HEK293 (cell line): ENCODE measurements at regions not wholly inside any gene's neighbourhood (a gene's known extent, or its start where the extent isn't known, plus 50 kb on each side); places are given as distances from the start of the nearest gene placed in this dataset.
A peak's percentile ranks its signal among the peaks of the same experiment; 100 is the strongest.

ENCODE experiments used
- CTCF ChIA-PET: fragments of 350-600 bp; formaldehyde crosslinking; extraction: SDS; loops from one replicate; lab custom pipeline; 2021; ENCODE audit warnings: antibody characterized with exemption; lab: Yijun Ruan, JAX
- POLR2A ChIA-PET: fragments of 300-600 bp; formaldehyde crosslinking; extraction: SDS; loops from one replicate; lab custom pipeline; 2020; ENCODE audit warnings: antibody characterized with exemption, inconsistent platforms; lab: Yijun Ruan, JAX
- H3K27ac ChIP-seq: fragments of 200-500 bp; sonication (Bioruptor generic); 2 replicates; pipeline ENCODE4 v1.5.1; 2014; ENCODE audit warnings: low read depth, low read length, control low read depth, inconsistent platforms; ENCODE audit errors: extremely low read depth
- H3K36me3 ChIP-seq, 2 experiments: fragments of 200-500 bp in 1 of 2; sonication (Bioruptor generic) in 1 of 2; 1 replicate in 1 of 2; 2 replicates in 1 of 2; pipeline ENCODE4 v1.5.1; 2014 to 2017; ENCODE audit warnings: inconsistent platforms in 2 of 2, low read length in 2 of 2; ENCODE audit not compliant: control insufficient read depth in 2 of 2, insufficient read depth in 1 of 2
- H3K4me1 ChIP-seq: fragments of 200-500 bp; sonication (Bioruptor generic); 2 replicates; pipeline ENCODE4 v1.5.1; 2014; ENCODE audit warnings: mild to moderate bottlenecking, low read length, inconsistent platforms; ENCODE audit not compliant: control insufficient read depth, insufficient read depth
- H3K4me3 ChIP-seq: 2 replicates; pipeline ENCODE4 v1.5.1; 2011; ENCODE audit warnings: low read depth, mild to moderate bottlenecking, control low read depth, low read length, moderate library complexity
- H3K9me3 ChIP-seq: fragments of 200-500 bp; sonication (Bioruptor generic); 2 replicates; pipeline ENCODE4 v1.5.1; 2014; ENCODE audit warnings: low read depth, low read length, inconsistent platforms; ENCODE audit not compliant: control insufficient read depth, insufficient read depth
- FEZF1 ChIP-seq: fragments of 450-650 bp; formaldehyde crosslinking; IDR thresholded peaks from 2 replicates; pipeline ENCODE4 v1.5.1; 2016; ENCODE audit warnings: missing biosample characterization, missing genetic modification characterization
- KLF1 ChIP-seq: fragments of 450-650 bp; formaldehyde crosslinking; IDR thresholded peaks from 2 replicates; pipeline ENCODE4 v1.5.1; 2016; ENCODE audit warnings: missing biosample characterization, missing genetic modification characterization
- MYNN ChIP-seq: fragments of 450-650 bp; formaldehyde crosslinking; IDR thresholded peaks from 2 replicates; pipeline ENCODE4 v1.5.1; 2016; ENCODE audit warnings: missing biosample characterization, missing genetic modification characterization, borderline replicate concordance
- PRDM1 ChIP-seq: fragments of 450-650 bp; formaldehyde crosslinking; IDR thresholded peaks from 2 replicates; pipeline ENCODE4; 2016; ENCODE audit warnings: missing biosample characterization, missing genetic modification characterization
- SALL2 ChIP-seq: fragments of 450-650 bp; formaldehyde crosslinking; IDR thresholded peaks from 2 replicates; pipeline ENCODE4 v1.5.0; 2017; ENCODE audit warnings: missing biosample characterization, mild to moderate bottlenecking, missing genetic modification characterization, borderline replicate concordance
- SP2 ChIP-seq: fragments of 450-650 bp; formaldehyde crosslinking; IDR thresholded peaks from 2 replicates; pipeline ENCODE4 v1.5.1; 2016; ENCODE audit warnings: missing biosample characterization, missing genetic modification characterization
- TCF7L2 ChIP-seq: IDR thresholded peaks from 2 replicates; pipeline ENCODE4 v1.6.1; 2011; ENCODE audit warnings: low read depth, mild to moderate bottlenecking, inconsistent platforms, low read length, moderate library complexity, borderline replicate concordance
- ZBTB17 ChIP-seq: fragments of 450-650 bp; formaldehyde crosslinking; IDR thresholded peaks from 2 replicates; pipeline ENCODE4 v1.5.1; 2016; ENCODE audit warnings: missing biosample characterization, missing genetic modification characterization
- ZBTB48 ChIP-seq: fragments of 450-650 bp; formaldehyde crosslinking; IDR thresholded peaks from 2 replicates; pipeline ENCODE4 v1.5.1; 2016; ENCODE audit warnings: missing biosample characterization, missing genetic modification characterization
- ZFP3 ChIP-seq: fragments of 450-650 bp; formaldehyde crosslinking; IDR thresholded peaks from 2 replicates; pipeline ENCODE4 v1.5.1; 2016; ENCODE audit warnings: low read depth, missing biosample characterization, missing genetic modification characterization
- ZNF16 ChIP-seq: fragments of 450-650 bp; formaldehyde crosslinking; IDR thresholded peaks from 2 replicates; pipeline ENCODE4 v1.5.1; 2016; ENCODE audit warnings: low read depth, missing biosample characterization, missing genetic modification characterization
- ZNF2 ChIP-seq: fragments of 450-650 bp; formaldehyde crosslinking; IDR thresholded peaks from 2 replicates; pipeline ENCODE4 v1.5.1; 2016; ENCODE audit warnings: missing biosample characterization, missing genetic modification characterization
- ZNF311 ChIP-seq: fragments of 450-650 bp; formaldehyde crosslinking; IDR thresholded peaks from 2 replicates; pipeline ENCODE4 v1.5.1; 2017; ENCODE audit warnings: missing biosample characterization, missing genetic modification characterization, borderline replicate concordance
- ZNF324 ChIP-seq: fragments of 450-650 bp; formaldehyde crosslinking; IDR thresholded peaks from 2 replicates; pipeline ENCODE4 v1.5.1; 2016; ENCODE audit warnings: missing biosample characterization, missing genetic modification characterization
- ZNF366 ChIP-seq: fragments of 450-650 bp; formaldehyde crosslinking; conservative IDR thresholded peaks from 2 replicates; pipeline ENCODE4 v1.5.1; 2016; ENCODE audit warnings: missing biosample characterization, missing genetic modification characterization
- ZNF37A ChIP-seq: fragments of 450-650 bp; IDR thresholded peaks from 2 replicates; pipeline ENCODE4 v1.5.1; 2018; ENCODE audit warnings: missing biosample characterization, missing genetic modification characterization
- ZNF391 ChIP-seq: fragments of 450-650 bp; formaldehyde crosslinking; IDR thresholded peaks from 2 replicates; pipeline ENCODE4 v1.5.1; 2016; ENCODE audit warnings: low read depth, missing biosample characterization, missing genetic modification characterization, borderline replicate concordance
- ZNF610 ChIP-seq: fragments of 450-650 bp; formaldehyde crosslinking; IDR thresholded peaks from 2 replicates; pipeline ENCODE4 v1.5.1; 2016; ENCODE audit warnings: missing biosample characterization, missing genetic modification characterization, borderline replicate concordance
- ZNF621 ChIP-seq: fragments of 450-650 bp; formaldehyde crosslinking; IDR thresholded peaks from 2 replicates; pipeline ENCODE4 v1.5.1; 2017; ENCODE audit warnings: missing biosample characterization, missing genetic modification characterization
- ZNF624 ChIP-seq: fragments of 450-650 bp; formaldehyde crosslinking; IDR thresholded peaks from 2 replicates; pipeline ENCODE4 v1.5.1; 2017; ENCODE audit warnings: missing biosample characterization, missing genetic modification characterization
- ZNF645 ChIP-seq: fragments of 450-650 bp; formaldehyde crosslinking; IDR thresholded peaks from 2 replicates; pipeline ENCODE4; 2016; ENCODE audit warnings: missing biosample characterization, missing genetic modification characterization
- ZNF654 ChIP-seq: fragments of 450-650 bp; formaldehyde crosslinking; IDR thresholded peaks from 2 replicates; pipeline ENCODE4 v1.5.1; 2016; ENCODE audit warnings: low read depth, missing biosample characterization, missing genetic modification characterization
- ZNF658 ChIP-seq: fragments of 450-650 bp; formaldehyde crosslinking; IDR thresholded peaks from 2 replicates; pipeline ENCODE4; 2016; ENCODE audit warnings: missing biosample characterization, missing genetic modification characterization
- ZNF660 ChIP-seq: fragments of 450-650 bp; IDR thresholded peaks from 2 replicates; pipeline ENCODE4 v1.5.1; 2018; ENCODE audit warnings: missing biosample characterization, mild to moderate bottlenecking, missing genetic modification characterization
- ZNF707 ChIP-seq: fragments of 450-650 bp; formaldehyde crosslinking; IDR thresholded peaks from 2 replicates; pipeline ENCODE4 v1.5.1; 2016; ENCODE audit warnings: missing biosample characterization, missing genetic modification characterization
- ZNF777 ChIP-seq: fragments of 450-650 bp; formaldehyde crosslinking; IDR thresholded peaks from 2 replicates; pipeline ENCODE4 v1.5.1; 2017; ENCODE audit warnings: missing biosample characterization, missing genetic modification characterization, borderline replicate concordance
- ZSCAN23 ChIP-seq: fragments of 450-650 bp; formaldehyde crosslinking; IDR thresholded peaks from 2 replicates; pipeline ENCODE4 v1.5.1; 2016; ENCODE audit warnings: missing biosample characterization, missing genetic modification characterization
- TF ChIP-seq, protein P1 (sequence below): fragments of 450-650 bp; formaldehyde crosslinking; IDR thresholded peaks from 2 replicates; pipeline ENCODE4 v1.5.1; 2016; ENCODE audit warnings: missing biosample characterization, missing genetic modification characterization
- TF ChIP-seq, protein P2 (sequence below): fragments of 450-650 bp; formaldehyde crosslinking; IDR thresholded peaks from 2 replicates; pipeline ENCODE4 v1.5.1; 2016; ENCODE audit warnings: missing biosample characterization, missing genetic modification characterization
- TF ChIP-seq, protein P3 (sequence below): fragments of 450-650 bp; formaldehyde crosslinking; IDR thresholded peaks from 2 replicates; pipeline ENCODE4 v1.5.1; 2016; ENCODE audit warnings: missing biosample characterization, missing genetic modification characterization

DNA sequence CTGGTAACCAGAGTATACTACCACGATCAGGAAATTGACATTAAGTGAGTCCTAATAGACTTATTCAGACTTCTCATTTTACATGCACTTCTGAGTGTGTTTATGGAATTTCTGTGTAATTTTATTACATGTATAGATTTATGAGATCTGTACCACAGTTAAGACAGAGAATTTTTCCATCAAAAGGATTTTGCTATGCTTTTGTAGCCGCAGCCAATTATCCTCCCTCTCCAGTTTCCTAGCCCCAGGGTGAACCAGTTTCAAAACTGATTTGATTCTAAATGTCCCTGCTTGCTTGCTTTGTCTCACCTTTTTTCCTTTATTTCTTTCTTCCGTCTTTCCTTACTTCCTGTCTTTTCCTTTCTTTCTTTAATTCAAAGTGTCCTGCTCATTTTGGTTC lies 661.2 kb upstream of the BCHE start:
- Histone ChIP-seq H3K4me1 (no peaks in the 10 kb centered on the region), H3K36me3 (no peaks in the 10 kb centered on the region), H3K27ac (no peak overlapping the region), H3K9me3 (no peaks in the 10 kb centered on the region), H3K4me3 (no peak overlapping the region)
- ChIA-PET CTCF (no interaction called here), POLR2A (no interaction called here)
- TF ChIP-seq SP2 (tag by site-specific recombination) (no peak), TCF7L2 (peak; percentile 46; the same call in 1 of the 2 replicates)

- ChIA-PET CTCF (no interaction called here), POLR2A (no interaction called here)
- Histone ChIP-seq H3K27ac (no peak overlapping the region), H3K4me3 (no peak overlapping the region), H3K4me1 (no peaks in the 10 kb centered on the region), H3K36me3 (no peaks in the 10 kb centered on the region), H3K9me3 (no peaks in the 10 kb centered on the region)
- TF ChIP-seq ZNF2, result no peak
- TF ChIP-seq ZSCAN23 (tag by site-specific recombination), result no peak
- no peak for TF ChIP-seq ZNF707 (tag by site-specific recombination)
- TF ChIP-seq ZNF645 (tag by site-specific recombination), result no peak
- TF ChIP-seq MYNN (tag by site-specific recombination), result no peak
- TF ChIP-seq ZNF610, result no peak
- TF ChIP-seq ZNF16, result no peak
- no peak for TF ChIP-seq ZNF37A
- TF ChIP-seq ZBTB17 (tag by site-specific recombination), result no peak
- TF ChIP-seq, protein P1, sequence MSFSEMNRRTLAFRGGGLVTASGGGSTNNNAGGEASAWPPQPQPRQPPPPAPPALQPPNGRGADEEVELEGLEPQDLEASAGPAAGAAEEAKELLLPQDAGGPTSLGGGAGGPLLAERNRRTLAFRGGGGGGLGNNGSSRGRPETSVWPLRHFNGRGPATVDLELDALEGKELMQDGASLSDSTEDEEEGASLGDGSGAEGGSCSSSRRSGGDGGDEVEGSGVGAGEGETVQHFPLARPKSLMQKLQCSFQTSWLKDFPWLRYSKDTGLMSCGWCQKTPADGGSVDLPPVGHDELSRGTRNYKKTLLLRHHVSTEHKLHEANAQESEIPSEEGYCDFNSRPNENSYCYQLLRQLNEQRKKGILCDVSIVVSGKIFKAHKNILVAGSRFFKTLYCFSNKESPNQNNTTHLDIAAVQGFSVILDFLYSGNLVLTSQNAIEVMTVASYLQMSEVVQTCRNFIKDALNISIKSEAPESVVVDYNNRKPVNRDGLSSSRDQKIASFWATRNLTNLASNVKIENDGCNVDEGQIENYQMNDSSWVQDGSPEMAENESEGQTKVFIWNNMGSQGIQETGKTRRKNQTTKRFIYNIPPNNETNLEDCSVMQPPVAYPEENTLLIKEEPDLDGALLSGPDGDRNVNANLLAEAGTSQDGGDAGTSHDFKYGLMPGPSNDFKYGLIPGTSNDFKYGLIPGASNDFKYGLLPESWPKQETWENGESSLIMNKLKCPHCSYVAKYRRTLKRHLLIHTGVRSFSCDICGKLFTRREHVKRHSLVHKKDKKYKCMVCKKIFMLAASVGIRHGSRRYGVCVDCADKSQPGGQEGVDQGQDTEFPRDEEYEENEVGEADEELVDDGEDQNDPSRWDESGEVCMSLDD (tag by site-specific recombination), result no peak
- TF ChIP-seq ZFP3 (tag by site-specific recombination), result no peak
- no peak for TF ChIP-seq ZNF777 (tag by site-specific recombination)
- TF ChIP-seq ZNF391, result no peak
- TF ChIP-seq, protein P2, sequence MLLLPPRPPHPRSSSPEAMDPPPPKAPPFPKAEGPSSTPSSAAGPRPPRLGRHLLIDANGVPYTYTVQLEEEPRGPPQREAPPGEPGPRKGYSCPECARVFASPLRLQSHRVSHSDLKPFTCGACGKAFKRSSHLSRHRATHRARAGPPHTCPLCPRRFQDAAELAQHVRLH (tag by site-specific recombination), result no peak
- no peak for TF ChIP-seq ZNF658 (tag by site-specific recombination)
- TF ChIP-seq PRDM1 (tag by site-specific recombination), result no peak
- no peak for TF ChIP-seq ZNF660 (tag by site-specific recombination)
- TF ChIP-seq ZNF366 (tag by site-specific recombination), result no peak
Observed at GRCh38 chr3:166489826-166490225, 652.6 kb upstream of the BCHE start.

- Histone ChIP-seq H3K27ac (no peak overlapping the region), H3K4me1 (no peaks in the 10 kb centered on the region), H3K36me3 (no peaks in the 10 kb centered on the region), H3K9me3 (no peaks in the 10 kb centered on the region), H3K4me3 (no peak overlapping the region)
- CTCF ChIA-PET, result no interaction called here
- POLR2A ChIA-PET, result no interaction called here
- TF ChIP-seq KLF1, result no peak
- TF ChIP-seq ZNF624 (tag by site-specific recombination), result no peak
- TF ChIP-seq ZBTB48, result no peak
- no peak for TF ChIP-seq ZNF324 (tag by site-specific recombination)
- TF ChIP-seq SALL2 (tag by site-specific recombination), result no peak
- TF ChIP-seq, protein P3, sequence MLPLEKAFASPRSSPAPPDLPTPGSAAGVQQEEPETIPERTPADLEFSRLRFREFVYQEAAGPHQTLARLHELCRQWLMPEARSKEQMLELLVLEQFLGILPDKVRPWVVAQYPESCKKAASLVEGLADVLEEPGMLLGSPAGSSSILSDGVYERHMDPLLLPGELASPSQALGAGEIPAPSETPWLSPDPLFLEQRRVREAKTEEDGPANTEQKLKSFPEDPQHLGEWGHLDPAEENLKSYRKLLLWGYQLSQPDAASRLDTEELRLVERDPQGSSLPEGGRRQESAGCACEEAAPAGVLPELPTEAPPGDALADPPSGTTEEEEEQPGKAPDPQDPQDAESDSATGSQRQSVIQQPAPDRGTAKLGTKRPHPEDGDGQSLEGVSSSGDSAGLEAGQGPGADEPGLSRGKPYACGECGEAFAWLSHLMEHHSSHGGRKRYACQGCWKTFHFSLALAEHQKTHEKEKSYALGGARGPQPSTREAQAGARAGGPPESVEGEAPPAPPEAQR (tag by site-specific recombination), result no peak
- no peak for TF ChIP-seq ZNF311 (tag by site-specific recombination)
- TF ChIP-seq FEZF1 (tag by site-specific recombination), result no peak
- no peak for TF ChIP-seq ZNF621 (tag by site-specific recombination)
- no peak for TF ChIP-seq ZNF654 (tag by site-specific recombination)
Observed at GRCh38 chr3:166488977-166489672, 651.9 kb upstream of the BCHE start.
